LNCaP clone FGC (cell line): ENCODE measurements at regions not wholly inside any gene's neighbourhood (a gene's known extent, or its start where the extent isn't known, plus 50 kb on each side); places are given as distances from the start of the nearest gene placed in this dataset.

Experiments
- DNase-seq: peaks from one replicate; pipeline ENCODE4 v3.0.0-alpha.2; 2011; ENCODE audit warnings: low read depth
- H3K4me3 ChIP-seq: 2 replicates; pipeline ENCODE4 v1.5.1; 2011; ENCODE audit warnings: mild to moderate bottlenecking, low read depth, low read length, control low read depth
- CTCF ChIP-seq: IDR thresholded peaks from 2 replicates; pipeline ENCODE4 v1.5.1; 2012; ENCODE audit warnings: mild to moderate bottlenecking; ENCODE audit not compliant: control insufficient read depth, insufficient read depth; ENCODE audit errors: extremely low read depth

GRCh38 chr6:109305028-109305427 lies 77.2 kb downstream of the CD164 start:
- no peak overlapping the region for H3K4me3 ChIP-seq
- DNase-seq = no peak
- no peak for TF ChIP-seq CTCF

- no peak for TF ChIP-seq CTCF
- DNase-seq = no peak
- H3K4me3 ChIP-seq = no peak overlapping the region
Measured at GRCh38 chr6:109304284-109305015, 77.8 kb downstream of the CD164 start.

GRCh38 chr6:109303640-109304283 lies 78.5 kb downstream of the CD164 start:
- no peak for DNase-seq
- no peak overlapping the region for H3K4me3 ChIP-seq
- TF ChIP-seq CTCF = no peak

DNA sequence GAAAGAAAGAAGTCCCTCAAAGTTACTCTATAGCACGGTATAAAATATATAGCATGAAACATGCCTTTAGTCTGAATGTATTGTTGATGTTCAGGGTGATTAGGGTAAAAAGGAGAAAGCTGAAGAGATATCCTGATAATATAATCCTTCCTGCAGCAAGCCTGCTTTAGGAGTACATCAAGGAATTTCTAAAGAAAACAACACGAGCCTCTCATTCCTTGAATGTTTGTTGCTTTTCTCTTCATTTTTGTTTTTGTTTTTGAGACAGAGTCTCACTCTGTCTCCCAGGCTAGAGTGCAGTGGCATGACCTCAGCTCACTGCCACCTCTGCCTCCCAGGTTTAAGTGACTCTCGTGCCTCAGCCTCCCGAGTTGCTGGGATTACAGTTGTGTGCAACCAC lies 79.1 kb downstream of the CD164 start:
- no peak overlapping the region for H3K4me3 ChIP-seq
- no peak for TF ChIP-seq CTCF
- DNase-seq = no peak

DNA sequence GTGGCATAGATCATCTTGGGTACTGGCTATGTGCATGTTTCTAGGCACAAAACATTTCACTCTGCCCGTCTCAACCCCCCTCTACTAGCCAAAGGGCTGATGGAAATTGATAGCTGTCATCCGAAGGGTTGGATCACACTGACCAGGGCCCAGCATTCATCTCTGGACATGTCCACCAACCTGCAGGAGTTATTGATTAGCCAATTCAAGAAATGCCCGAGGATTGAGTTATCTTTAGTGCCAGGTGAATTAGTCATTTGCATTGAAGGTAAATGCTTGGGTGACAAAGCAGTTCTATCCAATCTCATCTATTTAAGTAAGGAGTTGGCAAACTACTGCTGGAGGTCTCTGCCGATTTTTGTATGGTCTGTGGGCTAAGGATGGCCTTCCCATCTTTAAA lies 80.1 kb downstream of the CD164 start:
- no peak overlapping the region for H3K4me3 ChIP-seq
- no peak for DNase-seq
- TF ChIP-seq CTCF = no peak

- TF ChIP-seq CTCF = no peak
- no peak for DNase-seq
- H3K4me3 ChIP-seq = no peak overlapping the region
Measured at GRCh38 chr6:109301418-109301817, 80.8 kb downstream of the CD164 start.
